Stimulated activated naive B cell treated with anti-CD40 and anti-IgM and Interleukin-4, amounts not matched to agents 10 μg/mL and 1 μg/mL and 100 μg/mL, for 72 hours (primary cell): ENCODE measurements at regions not wholly inside any gene's neighbourhood (a gene's known extent, or its start where the extent isn't known, plus 50 kb on each side); places are given as distances from the start of the nearest gene placed in this dataset.

ENCODE experiments used
- ATAC-seq, 2 donors: fragments of 150-1000 bp; cut with Tn5 transposase; replicated peaks; 2 replicates each; pipeline ENCODE4 v1.10.0; 2021; ENCODE audit warnings: moderate library complexity in 1 of 2
- DNase-seq: peaks from one replicate; pipeline ENCODE4 v3.0.0; 2021
- H3K27ac Mint-ChIP-seq: one replicate; pipeline ENCODE4 v1.8.0; 2022; ENCODE audit warnings: mild to moderate bottlenecking, mixed read lengths
- H3K27me3 Mint-ChIP-seq, 2 donors: one replicate each; pipeline ENCODE4 v1.8.0; 2022; ENCODE audit warnings: mixed read lengths in 2 of 2
- H3K36me3 Mint-ChIP-seq, 2 donors: one replicate each; pipeline ENCODE4 v1.8.0; 2022; ENCODE audit warnings: mixed read lengths in 2 of 2, mild to moderate bottlenecking in 1 of 2
- H3K4me1 Mint-ChIP-seq, 2 donors: one replicate each; pipeline ENCODE4 v1.8.0; 2022; ENCODE audit warnings: mixed read lengths in 2 of 2, mild to moderate bottlenecking in 1 of 2
- H3K4me3 Mint-ChIP-seq, 2 donors: one replicate each; pipeline ENCODE4 v1.8.0; 2022; ENCODE audit warnings: mild to moderate bottlenecking in 2 of 2, mixed read lengths in 2 of 2, moderate library complexity in 1 of 2
- H3K9me3 Mint-ChIP-seq, 2 donors: one replicate each; pipeline ENCODE4 v1.8.0; 2022; ENCODE audit warnings: mixed read lengths in 2 of 2, mild to moderate bottlenecking in 1 of 2

DNA sequence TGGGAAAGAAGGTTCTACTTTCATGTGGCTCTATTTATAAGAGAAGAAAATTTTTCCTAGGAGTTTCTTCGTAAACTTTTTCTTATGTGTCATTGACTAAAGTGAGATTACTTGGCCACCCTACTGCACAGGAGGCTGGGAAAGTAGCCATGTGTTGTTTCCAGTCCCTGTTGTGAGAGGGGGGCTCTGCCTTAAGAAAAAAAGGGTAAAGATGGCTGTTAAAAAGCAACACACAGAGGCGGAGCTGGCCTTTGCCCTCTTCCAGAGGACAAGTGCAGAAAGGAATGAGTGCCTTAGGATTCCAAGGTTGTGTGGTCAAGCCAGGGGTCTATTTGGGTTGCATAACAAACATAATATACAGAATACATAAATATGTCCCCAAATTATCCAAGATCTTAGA lies 230.0 kb upstream of the CXCR4 start:
- H3K4me1 Mint-ChIP-seq, result peaks cover 6 to 9% of the 10 kb centered on the region in 2 donors
- H3K9me3 Mint-ChIP-seq, result peaks cover 6 to 9% of the 10 kb centered on the region in 2 donors
- H3K36me3 Mint-ChIP-seq, result peaks cover 4 to 5% of the 10 kb centered on the region in 2 donors
- no peak overlapping the region for H3K27ac Mint-ChIP-seq
- no peak for ATAC-seq
- no peak overlapping the region for H3K4me3 Mint-ChIP-seq
- no peak for DNase-seq
- H3K27me3 Mint-ChIP-seq, result no peaks in the 10 kb centered on the region

DNA sequence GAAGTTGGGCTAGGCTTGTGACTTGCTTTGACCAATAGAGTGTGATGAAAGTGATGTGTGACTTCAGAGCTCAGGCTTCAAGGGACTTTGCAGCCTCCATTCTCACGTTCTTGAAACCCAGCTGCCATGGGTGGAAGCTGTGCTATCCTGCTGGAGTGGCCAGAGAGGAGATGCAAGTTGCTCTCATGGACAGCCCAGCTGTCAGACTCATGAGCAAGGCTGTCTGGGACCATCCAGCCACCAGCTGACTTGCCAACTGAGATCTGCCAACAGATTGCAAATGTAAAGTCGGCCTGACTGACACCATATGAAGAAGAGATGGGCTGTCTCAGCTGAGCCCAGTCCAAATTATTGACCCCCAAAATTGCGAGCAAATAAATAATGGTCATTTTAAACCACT lies 226.4 kb upstream of the CXCR4 start:
- no peaks in the 10 kb centered on the region for H3K9me3 Mint-ChIP-seq
- H3K27me3 Mint-ChIP-seq, result no peaks in the 10 kb centered on the region
- no peaks in the 10 kb centered on the region for H3K4me1 Mint-ChIP-seq
- no peak for DNase-seq
- H3K4me3 Mint-ChIP-seq, result no peak overlapping the region
- no peak overlapping the region for H3K27ac Mint-ChIP-seq
- no peak for ATAC-seq
- H3K36me3 Mint-ChIP-seq, result no peaks in the 10 kb centered on the region

DNA sequence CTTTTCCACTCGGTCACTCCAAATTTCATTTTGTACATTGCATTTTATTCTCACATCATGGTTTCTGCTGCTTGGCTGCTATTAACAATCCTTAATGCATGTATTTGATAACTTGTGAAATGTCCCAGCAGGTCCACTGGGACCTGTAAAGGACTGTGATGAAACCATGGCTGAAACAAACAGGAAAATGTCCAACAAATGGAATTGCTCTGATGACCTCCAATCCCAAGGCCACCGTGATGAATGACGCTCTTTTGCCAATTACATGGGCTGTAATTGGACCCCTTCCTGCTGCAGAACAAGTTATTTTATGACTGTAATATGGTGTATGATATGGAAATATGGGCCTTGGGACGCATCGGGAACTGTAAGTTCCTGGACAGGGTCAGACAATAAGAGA lies 224.2 kb upstream of the CXCR4 start:
- no peak for ATAC-seq
- H3K9me3 Mint-ChIP-seq, result peaks cover 5 to 7% of the 10 kb centered on the region in 2 donors
- H3K27ac Mint-ChIP-seq, result no peak overlapping the region
- no peak for DNase-seq
- no peaks in the 10 kb centered on the region for H3K4me1 Mint-ChIP-seq
- H3K36me3 Mint-ChIP-seq, result peaks cover 2 to 8% of the 10 kb centered on the region in 2 donors
- H3K27me3 Mint-ChIP-seq, result no peaks in the 10 kb centered on the region
- no peak overlapping the region for H3K4me3 Mint-ChIP-seq

DNA sequence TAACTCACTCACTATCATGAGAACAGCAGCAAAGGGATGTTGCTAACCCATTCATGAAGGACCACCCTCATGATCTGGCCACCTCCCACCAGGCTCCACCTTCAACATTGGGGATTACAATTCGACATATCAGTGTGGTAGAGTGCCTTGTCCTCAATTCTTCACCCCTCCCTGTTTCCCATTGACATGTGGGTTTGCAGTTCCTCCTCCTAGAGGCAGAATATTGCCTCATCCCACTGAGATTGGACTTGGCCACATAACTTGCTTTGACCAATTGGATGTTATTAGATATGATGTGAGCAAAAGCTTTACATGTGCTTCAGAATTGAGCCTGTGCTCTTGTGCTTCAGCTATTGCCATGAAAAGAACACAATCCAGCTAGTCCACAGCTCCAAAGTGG lies 217.0 kb upstream of the CXCR4 start:
- no peaks in the 10 kb centered on the region for H3K27me3 Mint-ChIP-seq
- H3K4me1 Mint-ChIP-seq, result peaks cover 0 to 6% of the 10 kb centered on the region in 2 donors
- H3K4me3 Mint-ChIP-seq, result no peak overlapping the region
- DNase-seq, result no peak
- peaks cover 5 to 7% of the 10 kb centered on the region in 2 donors for H3K9me3 Mint-ChIP-seq
- ATAC-seq, result no peak
- peaks cover 2 to 8% of the 10 kb centered on the region in 2 donors for H3K36me3 Mint-ChIP-seq
- H3K27ac Mint-ChIP-seq, result no peak overlapping the region

DNA sequence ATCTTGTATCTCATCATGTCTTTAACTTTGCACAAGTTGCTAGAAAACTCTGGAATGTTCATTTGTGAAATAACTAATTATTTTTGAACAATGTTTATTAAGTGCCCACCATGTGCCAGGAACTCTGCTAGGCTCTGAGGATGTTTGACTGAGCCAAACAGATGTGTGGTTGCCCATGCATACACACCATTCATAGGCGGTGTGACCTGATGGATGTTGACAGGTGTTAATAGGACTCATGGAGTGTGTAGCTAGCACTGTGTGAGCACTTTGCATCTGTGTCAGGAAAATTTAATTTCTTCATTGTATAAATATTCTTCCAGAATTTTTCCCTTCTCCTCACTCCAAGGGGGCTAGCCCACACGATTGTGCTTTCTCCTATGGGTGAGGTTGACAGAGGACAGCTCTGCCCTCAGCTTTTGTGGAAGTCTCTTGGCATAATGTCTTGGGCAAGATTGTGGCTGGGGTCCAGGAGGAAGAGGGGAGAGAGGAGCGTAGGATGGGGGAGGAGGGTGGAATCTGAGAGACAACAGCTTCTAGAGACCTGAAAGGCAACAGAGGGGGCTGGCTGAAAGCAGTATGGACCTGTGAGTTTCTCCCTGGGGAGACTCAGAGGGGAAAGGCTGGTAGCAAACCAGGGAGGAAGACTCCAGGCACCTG lies 214.6 kb upstream of the CXCR4 start:
- Mint-ChIP-seq H3K9me3 (no peaks in the 10 kb centered on the region), H3K4me3 (no peak overlapping the region), H3K4me1 (peaks cover 5 to 10% of the 10 kb centered on the region in 2 donors), H3K36me3 (no peaks in the 10 kb centered on the region), H3K27ac (no peak overlapping the region), H3K27me3 (no peaks in the 10 kb centered on the region)
- ATAC-seq, result no peak
- DNase-seq, result no peak

DNA sequence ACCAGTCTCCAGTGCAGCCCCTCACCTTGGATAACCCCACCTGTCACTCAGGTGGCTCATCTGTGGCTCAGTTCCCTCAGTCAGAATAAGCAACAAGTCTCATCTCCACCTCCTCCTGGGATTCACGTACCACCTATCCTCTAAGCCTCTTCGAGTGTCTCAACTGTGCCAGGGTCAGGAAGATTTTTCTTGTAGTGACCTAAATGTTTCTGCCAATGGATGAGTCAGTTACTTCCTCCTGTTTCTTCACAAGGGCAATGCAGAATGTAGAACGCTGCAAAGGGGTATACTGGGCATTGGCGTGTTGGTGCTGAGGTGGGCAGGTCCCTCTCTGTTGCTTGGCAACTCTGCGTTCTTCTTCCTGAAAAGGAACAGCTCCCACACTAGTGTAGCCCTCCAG lies 213.3 kb upstream of the CXCR4 start:
- ATAC-seq, result no peak
- Mint-ChIP-seq H3K27ac (no peak overlapping the region), H3K36me3 (no peaks in the 10 kb centered on the region), H3K4me1 (peaks cover 16 to 19% of the 10 kb centered on the region in 2 donors), H3K27me3 (no peaks in the 10 kb centered on the region), H3K4me3 (no peak overlapping the region), H3K9me3 (no peaks in the 10 kb centered on the region)
- DNase-seq, result no peak

DNA sequence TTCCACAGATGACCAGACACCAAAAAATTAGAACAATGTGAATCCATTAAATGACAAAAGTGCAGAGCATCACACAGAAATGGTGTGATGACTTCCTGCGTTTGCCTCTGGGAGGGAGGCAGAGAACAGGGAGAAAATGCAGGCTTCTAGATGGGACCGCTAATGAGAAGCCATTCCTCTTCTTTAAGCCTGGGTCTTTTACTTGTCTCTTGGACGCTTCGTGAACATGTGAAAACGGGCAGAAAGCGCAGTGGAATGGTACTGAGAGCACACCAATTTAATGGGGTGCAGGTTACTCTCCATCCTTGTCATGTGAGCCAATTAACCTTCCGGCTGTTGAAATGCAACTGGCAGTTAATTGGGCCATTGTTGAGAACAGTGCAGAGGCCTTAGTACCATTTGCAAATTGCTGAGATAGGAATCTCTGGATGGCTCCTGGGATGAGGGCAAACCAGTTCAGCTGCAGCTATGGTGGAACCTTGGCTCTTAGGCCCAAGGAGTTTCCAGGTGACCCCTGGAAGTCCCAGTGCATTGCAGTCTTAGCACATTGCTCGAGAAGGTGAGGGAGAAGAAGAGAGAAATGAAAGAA lies 210.4 kb upstream of the CXCR4 start:
- no peak overlapping the region for H3K27ac Mint-ChIP-seq
- H3K9me3 Mint-ChIP-seq, result peaks cover 0 to 1% of the 10 kb centered on the region in 2 donors
- H3K27me3 Mint-ChIP-seq, result no peaks in the 10 kb centered on the region
- no peak for DNase-seq
- no peak overlapping the region for H3K4me3 Mint-ChIP-seq
- ATAC-seq, result no peak
- H3K4me1 Mint-ChIP-seq, result peaks cover 39 to 42% of the 10 kb centered on the region in 2 donors
- peaks cover 0 to 3% of the 10 kb centered on the region in 2 donors for H3K36me3 Mint-ChIP-seq

DNA sequence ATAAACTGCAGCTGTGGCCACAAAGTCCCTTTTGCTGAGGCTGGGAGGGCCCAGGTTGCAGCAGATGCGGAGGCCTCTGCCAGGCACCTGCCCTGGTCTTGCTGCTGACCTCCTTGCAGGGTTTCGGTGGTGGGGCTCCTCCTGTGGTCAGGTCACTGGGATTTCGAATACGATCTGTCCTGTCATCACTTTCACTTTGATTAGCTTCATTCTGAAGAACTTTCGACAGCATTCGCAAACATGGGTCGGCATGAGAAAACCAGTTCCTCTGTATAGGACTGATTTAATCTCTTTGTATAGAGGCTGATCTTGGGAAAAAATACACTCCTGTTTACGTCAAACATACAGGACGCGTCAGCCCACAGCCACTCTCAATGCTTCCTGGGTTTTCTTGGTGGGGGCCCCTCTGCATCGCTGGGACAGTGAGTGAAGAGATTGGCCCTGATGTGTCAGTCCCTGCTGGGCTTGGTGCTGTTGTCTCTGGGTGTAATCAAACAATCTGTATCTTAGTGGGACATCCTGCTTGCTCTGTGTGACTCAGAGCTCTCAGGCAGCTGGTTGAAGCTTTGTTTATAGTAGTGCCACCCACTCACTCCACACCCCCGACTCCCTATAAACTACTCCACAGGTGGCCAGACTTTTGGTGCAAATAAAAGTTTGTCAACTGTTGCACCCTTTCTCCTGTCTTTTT lies 209.4 kb upstream of the CXCR4 start:
- peaks cover 0 to 1% of the 10 kb centered on the region in 2 donors for H3K9me3 Mint-ChIP-seq
- peak; percentile 83 to 85 for ATAC-seq
- H3K27me3 Mint-ChIP-seq, result no peaks in the 10 kb centered on the region
- H3K4me3 Mint-ChIP-seq, result peak overlapping the region; percentile 47 to 55
- peaks cover 42 to 47% of the 10 kb centered on the region in 2 donors for H3K4me1 Mint-ChIP-seq
- H3K36me3 Mint-ChIP-seq, result peaks cover 0 to 3% of the 10 kb centered on the region in 2 donors
- H3K27ac Mint-ChIP-seq, result peak overlapping the region; percentile 92
- peak; percentile 68 for DNase-seq

DNA sequence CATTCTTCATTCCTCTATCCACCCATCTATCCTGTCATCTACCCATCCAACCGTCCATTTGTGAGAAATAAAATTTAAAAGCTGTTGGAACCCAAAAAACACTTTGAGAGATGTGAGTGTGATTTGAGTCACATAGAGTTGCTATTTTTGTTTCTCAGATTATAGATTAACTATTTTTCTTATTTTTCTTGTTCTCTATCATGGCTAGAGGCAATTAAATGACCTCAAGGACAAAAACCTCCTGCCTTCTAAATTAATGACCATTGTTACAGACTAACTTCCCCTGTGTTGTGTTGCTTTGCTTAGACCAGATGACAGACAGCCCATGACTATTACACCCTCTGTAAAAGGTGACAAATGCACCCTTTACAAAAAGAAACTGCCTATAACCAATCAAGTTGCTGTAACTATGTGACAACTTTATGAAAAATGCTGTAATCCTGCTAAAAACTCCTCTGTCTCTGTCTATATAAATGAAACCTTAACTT lies 207.9 kb upstream of the CXCR4 start:
- Mint-ChIP-seq H3K4me1 (peaks cover 39 to 50% of the 10 kb centered on the region in 2 donors), H3K27me3 (no peaks in the 10 kb centered on the region), H3K9me3 (peaks cover 0 to 1% of the 10 kb centered on the region in 2 donors), H3K27ac (peak overlapping the region; percentile 1), H3K36me3 (peaks cover 0 to 3% of the 10 kb centered on the region in 2 donors), H3K4me3 (no peak overlapping the region)
- DNase-seq, result no peak
- peak; percentile 7 to 22 for ATAC-seq

DNA sequence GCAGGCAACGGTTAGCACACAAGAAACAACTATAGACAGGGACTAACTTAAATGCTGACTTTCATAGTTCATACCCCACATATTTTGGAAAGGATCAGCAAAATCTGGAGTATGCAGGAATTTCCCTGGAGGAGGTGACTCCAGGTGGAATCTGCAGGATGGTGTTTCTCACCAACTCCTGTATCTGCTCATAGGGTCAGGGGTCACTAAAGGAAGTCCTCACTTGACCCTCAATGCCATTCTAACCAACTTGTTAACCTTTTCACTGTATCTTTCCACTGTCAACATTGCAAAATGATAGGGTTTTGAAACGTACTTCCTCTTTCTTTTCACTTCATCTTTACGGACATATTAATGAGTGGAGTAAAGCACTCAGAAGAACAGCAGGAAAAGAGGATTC lies 207.0 kb upstream of the CXCR4 start:
- Mint-ChIP-seq H3K36me3 (peaks cover 0 to 3% of the 10 kb centered on the region in 2 donors), H3K4me3 (no peak overlapping the region), H3K9me3 (peaks cover 0 to 1% of the 10 kb centered on the region in 2 donors), H3K27me3 (no peaks in the 10 kb centered on the region), H3K27ac (peak overlapping the region; percentile 78), H3K4me1 (peaks cover 43 to 55% of the 10 kb centered on the region in 2 donors)
- DNase-seq, result no peak
- peak; percentile 28 to 35 for ATAC-seq

DNA sequence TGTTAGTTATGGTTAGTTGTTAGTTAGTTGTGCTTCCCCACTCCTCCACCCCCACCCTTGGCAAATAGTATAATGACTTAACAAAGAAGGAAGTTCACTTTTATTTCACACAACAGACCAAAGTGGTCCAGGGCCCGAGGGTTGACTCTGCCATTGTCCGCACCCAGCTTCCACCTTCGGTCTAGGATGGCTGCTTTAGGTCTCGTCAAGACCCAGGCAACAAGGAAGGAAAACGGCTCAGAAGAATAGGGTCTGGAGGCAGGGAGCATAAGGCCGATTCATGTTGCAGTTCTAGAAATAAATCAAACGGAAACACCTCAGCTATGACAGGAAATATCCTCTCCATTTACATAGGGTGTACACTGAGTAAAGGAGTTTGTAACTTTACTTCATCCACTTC lies 206.0 kb upstream of the CXCR4 start:
- peaks cover 51 to 65% of the 10 kb centered on the region in 2 donors for H3K4me1 Mint-ChIP-seq

DNA sequence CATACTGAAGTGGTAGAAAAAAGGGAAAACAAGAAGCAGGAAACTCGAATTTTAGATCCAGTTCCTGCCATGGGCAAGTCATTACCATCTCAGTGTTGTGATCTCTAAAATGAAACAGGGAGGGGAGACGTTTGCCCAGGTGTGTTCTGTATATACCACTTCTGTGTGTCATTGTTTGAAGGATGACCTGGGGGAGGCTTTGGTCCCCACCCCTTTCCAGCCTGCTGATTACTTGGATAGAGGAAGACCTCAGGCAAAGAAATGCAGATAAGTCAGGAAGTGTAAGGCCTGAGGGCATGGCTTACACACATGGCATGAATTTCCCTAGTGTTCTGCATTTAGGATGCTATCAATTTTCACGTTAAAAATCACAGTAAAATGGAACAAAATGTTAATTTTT lies 205.2 kb upstream of the CXCR4 start:
- Mint-ChIP-seq H3K4me3 (no peak overlapping the region), H3K36me3 (peaks cover 0 to 3% of the 10 kb centered on the region in 2 donors), H3K4me1 (peaks cover 53 to 72% of the 10 kb centered on the region in 2 donors), H3K9me3 (peaks cover 0 to 1% of the 10 kb centered on the region in 2 donors), H3K27ac (no peak overlapping the region), H3K27me3 (no peaks in the 10 kb centered on the region)
- DNase-seq (no peak), ATAC-seq (no peak)

More for the DNA sequence above, 206.0 kb upstream of the CXCR4 start:
- H3K27me3 Mint-ChIP-seq, result no peaks in the 10 kb centered on the region
- DNase-seq (no peak), ATAC-seq (no peak)
- H3K4me3 Mint-ChIP-seq, result peak overlapping the region; percentile 56 to 58
- peaks cover 0 to 3% of the 10 kb centered on the region in 2 donors for H3K36me3 Mint-ChIP-seq
- H3K9me3 Mint-ChIP-seq, result peaks cover 0 to 1% of the 10 kb centered on the region in 2 donors
- H3K27ac Mint-ChIP-seq, result peak overlapping the region; percentile 28

DNA sequence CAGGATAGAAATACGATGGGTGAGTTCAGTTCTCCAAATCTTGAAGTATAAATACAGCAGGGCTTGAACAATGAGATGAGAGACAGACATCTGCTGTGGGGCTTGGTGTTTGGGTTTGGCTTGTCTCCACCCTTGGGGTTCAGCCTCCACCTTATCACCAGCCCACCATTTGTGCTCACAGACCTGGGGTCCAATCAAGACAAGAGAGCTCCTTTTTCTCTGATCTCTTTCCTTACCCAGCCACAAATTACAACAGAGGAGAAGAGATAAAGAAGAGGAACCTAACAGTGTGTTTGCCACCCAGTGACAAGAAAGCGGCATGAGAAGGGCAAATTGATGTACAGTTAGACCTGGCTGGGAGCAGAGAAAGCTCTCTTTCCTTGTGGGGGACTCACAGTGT lies 204.5 kb upstream of the CXCR4 start:
- peaks cover 0 to 1% of the 10 kb centered on the region in 2 donors for H3K9me3 Mint-ChIP-seq
- ATAC-seq (no peak), DNase-seq (no peak)
- no peaks in the 10 kb centered on the region for H3K27me3 Mint-ChIP-seq
- peaks cover 50 to 69% of the 10 kb centered on the region in 2 donors for H3K4me1 Mint-ChIP-seq
- H3K27ac Mint-ChIP-seq, result peak overlapping the region; percentile 87
- no peak overlapping the region for H3K4me3 Mint-ChIP-seq
- H3K36me3 Mint-ChIP-seq, result peaks cover 0 to 3% of the 10 kb centered on the region in 2 donors

DNA sequence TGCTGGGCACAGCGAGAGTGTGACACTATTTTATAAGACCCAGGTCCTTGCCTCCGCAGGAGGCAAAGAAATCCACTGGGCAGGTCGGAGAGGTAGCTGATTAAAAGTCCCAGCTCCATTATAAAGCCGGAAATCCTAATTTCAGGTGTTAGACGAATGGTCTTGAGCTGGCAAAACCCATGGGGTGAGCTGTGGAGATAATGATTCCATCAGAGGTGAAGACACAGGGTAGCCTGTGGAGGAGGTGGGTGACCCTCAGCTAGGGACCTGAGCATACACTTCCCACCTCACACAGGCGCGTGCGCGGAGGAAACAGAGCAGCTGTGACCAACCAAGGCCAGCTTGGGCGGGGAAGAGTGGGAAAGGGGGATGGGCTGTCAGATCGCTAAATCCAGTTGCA lies 201.7 kb upstream of the CXCR4 start:
- H3K27ac Mint-ChIP-seq, result peak overlapping the region; percentile 76
- peak overlapping the region; percentile 14 to 28 for H3K4me3 Mint-ChIP-seq
- peaks cover 30 to 49% of the 10 kb centered on the region in 2 donors for H3K4me1 Mint-ChIP-seq
- DNase-seq (no peak), ATAC-seq (peak; percentile 31 to 33)
- H3K36me3 Mint-ChIP-seq, result peaks cover 0 to 3% of the 10 kb centered on the region in 2 donors
- H3K9me3 Mint-ChIP-seq, result peaks cover 0 to 1% of the 10 kb centered on the region in 2 donors
- peaks cover 0 to 4% of the 10 kb centered on the region in 2 donors for H3K27me3 Mint-ChIP-seq
